Kidney (tissue), 13 donors: ENCODE measurements at regions not wholly inside any gene's neighbourhood (a gene's known extent, or its start where the extent isn't known, plus 50 kb on each side); places are given as distances from the start of the nearest gene placed in this dataset.

ENCODE experiments used
- DNase-seq, 5 donors: peaks; one replicate each; pipeline ENCODE4 v3.0.0-alpha.2; 2013 to 2020
- FAIRE-seq: peaks from 2 replicates; lab custom pipeline; 2012; peaks lifted over from hg19 to GRCh38; lab: Jason Lieb, UNC
- H3K27ac ChIP-seq, 2 donors: one replicate each; pipeline ENCODE4 v1.7.0; 2013; ENCODE audit warnings: low read depth in 2 of 2, low read length in 2 of 2, inconsistent platforms in 1 of 2
- H3K27me3 ChIP-seq: one replicate; pipeline ENCODE4 v1.7.1; 2013; ENCODE audit warnings: low read length, inconsistent platforms; ENCODE audit not compliant: control insufficient read depth, insufficient read depth
- H3K36me3 ChIP-seq, 3 donors: one replicate each; pipeline versions ENCODE4 v1.7.0 to v1.7.1; 2013; ENCODE audit warnings: low read length in 3 of 3, control low read depth in 1 of 3, inconsistent platforms in 1 of 3; ENCODE audit not compliant: insufficient read depth in 3 of 3, control insufficient read depth in 2 of 3
- H3K4me1 ChIP-seq, 3 donors: one replicate each; pipeline versions ENCODE4 v1.7.0 to v1.7.1; 2013; ENCODE audit warnings: low read length in 3 of 3, inconsistent platforms in 1 of 3, low read depth in 1 of 3; ENCODE audit not compliant: control insufficient read depth in 2 of 3, insufficient read depth in 2 of 3
- H3K4me3 ChIP-seq, 3 donors: one replicate each; pipeline versions ENCODE4 v1.7.0 to v1.8.1; 2013; ENCODE audit warnings: low read length in 3 of 3, control low read depth in 1 of 3, inconsistent platforms in 1 of 3
- H3K9ac ChIP-seq, 3 donors: one replicate each; pipeline versions ENCODE4 v1.7.0 to v1.7.1; 2013; ENCODE audit warnings: low read length in 3 of 3, control low read depth in 1 of 3, inconsistent platforms in 1 of 3
- H3K9me3 ChIP-seq, 3 donors: one replicate each; pipeline versions ENCODE4 v1.7.0 to v1.7.1; 2013; ENCODE audit warnings: low read length in 3 of 3, control low read depth in 1 of 3, inconsistent platforms in 1 of 3; ENCODE audit not compliant: control insufficient read depth in 2 of 3, insufficient read depth in 1 of 3
- CTCF ChIP-seq: IDR thresholded peaks from 3 replicates; pipeline ENCODE4 v1.5.1; 2012; ENCODE audit warnings: mild to moderate bottlenecking, moderate library complexity, borderline replicate concordance; ENCODE audit not compliant: insufficient read depth; ENCODE audit errors: extremely low read depth
- intact Hi-C: fragments of 100-400 bp; cut with DNase I; formaldehyde crosslinking; loops from one replicate; pipeline ENCODE4 v1.11.1; 2022
- donor health status: control.
- donor health status: control.
- donor health status: control.
- donor health status: control.
- donor health status: control.
- donor health status: DM: yes; HTN: yes; CAD: no.
- donor health status: Normal renal cell carcinoma (clear cell type).

DNA sequence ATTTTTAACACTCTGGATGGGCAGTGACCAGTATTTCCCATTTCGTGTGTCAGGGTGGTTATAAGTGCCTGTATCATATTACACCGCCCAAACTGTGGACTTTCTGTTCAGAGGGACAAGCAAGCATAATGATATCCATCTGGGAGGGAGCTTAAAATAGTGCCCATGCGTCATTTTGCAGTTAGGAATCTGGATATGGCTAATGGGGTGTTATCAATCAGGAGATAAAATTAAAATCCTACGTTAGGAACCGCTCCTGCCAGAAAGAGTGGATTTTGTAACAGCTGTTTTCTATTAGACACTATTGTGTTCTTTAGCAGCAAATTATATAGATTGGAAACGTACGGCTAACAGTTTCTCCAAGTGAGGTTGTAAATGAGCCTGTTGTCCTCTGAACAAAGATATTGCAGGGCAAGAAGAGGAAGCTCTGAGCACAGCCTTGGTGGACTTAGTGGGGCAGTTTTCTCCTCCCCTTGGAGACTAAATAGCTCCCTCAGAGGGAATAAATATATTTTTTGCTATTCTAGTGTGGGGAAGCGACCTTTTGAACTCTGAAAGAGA lies 160.4 kb downstream of the SPATA31D1 start:
- no peak for TF ChIP-seq CTCF
- DNase-seq (peak in 3 of 5 donors; percentile 16 to 71 (median 62)), FAIRE-seq (no peak)
- Histone ChIP-seq H3K36me3 (no peaks in the 10 kb centered on the region), H3K9me3 (no peaks in the 10 kb centered on the region), H3K9ac (no peak overlapping the region), H3K27ac (no peak overlapping the region), H3K4me3 (peak overlapping the region in 1 of 3 donors; percentile 20), H3K4me1 (peaks cover 0 to 7% (median 3%) of the 10 kb centered on the region in 3 donors), H3K27me3 (no peaks in the 10 kb centered on the region)
- intact Hi-C loops: no loop called here

DNA sequence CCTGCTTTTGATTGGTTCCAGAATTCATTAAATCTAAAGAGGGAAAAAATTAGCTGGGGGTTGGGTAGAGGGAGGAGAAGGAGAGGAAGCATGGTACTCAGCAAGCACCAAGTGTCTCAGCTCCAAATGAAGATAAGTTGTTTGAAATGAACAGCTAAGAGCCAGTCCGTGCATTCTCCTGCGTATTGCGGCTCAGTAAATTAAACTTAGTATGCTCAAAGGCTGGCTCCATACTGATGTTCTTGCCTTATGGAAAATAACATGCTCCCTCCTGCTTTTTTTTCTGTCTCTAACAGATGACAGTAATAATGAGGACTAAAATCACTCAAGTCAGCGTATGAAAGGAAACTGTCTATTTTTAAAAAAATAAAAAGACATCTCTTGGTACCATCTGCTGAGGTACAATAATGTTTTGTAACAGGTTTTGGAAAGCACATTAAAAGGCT lies 161.0 kb downstream of the SPATA31D1 start:
- no peaks in the 10 kb centered on the region for H3K27me3 ChIP-seq
- FAIRE-seq (no peak), DNase-seq (no peak)
- no peaks in the 10 kb centered on the region for H3K9me3 ChIP-seq
- no peak overlapping the region for H3K9ac ChIP-seq
- TF ChIP-seq CTCF: no peak
- no peak overlapping the region for H3K4me3 ChIP-seq
- intact Hi-C loops: no loop called here
- H3K36me3 ChIP-seq: no peaks in the 10 kb centered on the region
- no peak overlapping the region for H3K27ac ChIP-seq
- H3K4me1 ChIP-seq: peaks cover 0 to 7% (median 3%) of the 10 kb centered on the region in 3 donors

DNA sequence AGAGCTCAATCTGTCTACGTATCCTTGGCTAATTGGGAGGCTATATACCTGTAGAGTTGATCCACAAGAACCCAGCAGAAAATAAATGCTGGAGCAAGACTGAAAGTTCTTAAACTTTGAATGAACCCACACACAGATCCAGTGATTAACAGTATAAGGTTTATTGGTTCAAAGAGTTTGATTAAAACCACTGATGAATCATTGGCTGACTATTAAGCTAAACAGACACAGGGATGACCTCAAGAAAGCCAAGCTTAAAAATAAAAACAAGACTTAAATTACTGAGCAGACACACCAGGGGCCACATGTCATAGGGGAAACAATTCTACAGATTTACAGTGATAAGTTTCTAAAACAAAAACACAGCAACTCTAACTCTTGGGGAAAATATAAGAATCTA lies 163.6 kb downstream of the SPATA31D1 start:
- DNase-seq (peak in 2 of 5 donors; percentile 41 to 61), FAIRE-seq (no peak)
- H3K9ac ChIP-seq: no peak overlapping the region
- H3K27ac ChIP-seq: no peak overlapping the region
- TF ChIP-seq CTCF: no peak
- intact Hi-C loops: no loop called here
- no peaks in the 10 kb centered on the region for H3K27me3 ChIP-seq
- H3K4me3 ChIP-seq: no peak overlapping the region
- H3K9me3 ChIP-seq: no peaks in the 10 kb centered on the region
- H3K36me3 ChIP-seq: no peaks in the 10 kb centered on the region
- H3K4me1 ChIP-seq: peaks cover 0 to 7% (median 3%) of the 10 kb centered on the region in 3 donors

DNA sequence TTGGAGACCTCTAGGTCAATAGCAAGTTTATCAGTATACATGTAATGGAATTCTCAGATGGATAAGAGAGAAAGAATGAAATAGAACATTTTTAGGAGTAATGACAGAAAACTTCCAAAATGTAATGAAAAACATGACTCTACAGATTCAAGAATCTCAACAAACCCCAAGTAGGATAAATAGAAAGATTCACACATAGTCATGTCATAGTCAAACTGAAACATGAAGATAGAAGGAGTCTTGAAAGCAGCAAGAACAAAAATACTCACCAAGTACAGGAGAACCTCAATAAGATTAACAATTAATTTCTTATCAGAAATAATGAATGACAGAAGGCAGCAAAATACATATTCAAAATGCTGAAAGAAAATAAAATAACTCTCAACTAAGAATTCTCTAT lies 164.5 kb downstream of the SPATA31D1 start:
- no peak overlapping the region for H3K9ac ChIP-seq
- no peaks in the 10 kb centered on the region for H3K9me3 ChIP-seq
- H3K4me3 ChIP-seq: no peak overlapping the region
- H3K27ac ChIP-seq: no peak overlapping the region
- no peaks in the 10 kb centered on the region for H3K27me3 ChIP-seq
- no peak for TF ChIP-seq CTCF
- DNase-seq: no peak
- FAIRE-seq: no peak
- no peaks in the 10 kb centered on the region for H3K36me3 ChIP-seq
- peaks cover 0 to 7% (median 3%) of the 10 kb centered on the region in 3 donors for H3K4me1 ChIP-seq
- intact Hi-C loops: no loop called here
